GM21515 (cell line): ENCODE measurements at regions not wholly inside any gene's neighbourhood (a gene's known extent, or its start where the extent isn't known, plus 50 kb on each side); places are given as distances from the start of the nearest gene placed in this dataset.

Source experiments
- ATAC-seq: cut with Tn5 transposase; IDR thresholded peaks from one replicate; pipeline ENCODE4 v1.9.1; 2021; ENCODE audit not compliant: unreplicated experiment

DNA sequence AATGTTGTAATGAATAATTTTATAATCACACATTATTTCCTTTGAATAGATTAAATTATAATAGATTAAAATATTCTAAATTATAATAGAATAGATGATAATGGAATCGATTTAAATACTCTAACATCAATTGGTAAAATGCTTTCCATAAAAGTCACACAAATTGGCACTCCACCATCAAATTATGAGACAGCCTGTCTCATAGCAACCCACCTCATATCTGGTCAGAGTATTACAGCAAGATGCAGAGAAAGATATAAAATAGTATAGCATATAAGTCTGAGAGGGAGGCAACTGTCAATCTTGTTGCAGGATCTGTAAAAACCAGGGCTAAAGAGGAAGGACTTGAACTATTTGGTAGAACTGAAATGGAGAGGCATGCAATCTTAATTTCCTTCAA is 98.4 kb upstream of the NCKAP5 start:
- ATAC-seq, result no peak

DNA sequence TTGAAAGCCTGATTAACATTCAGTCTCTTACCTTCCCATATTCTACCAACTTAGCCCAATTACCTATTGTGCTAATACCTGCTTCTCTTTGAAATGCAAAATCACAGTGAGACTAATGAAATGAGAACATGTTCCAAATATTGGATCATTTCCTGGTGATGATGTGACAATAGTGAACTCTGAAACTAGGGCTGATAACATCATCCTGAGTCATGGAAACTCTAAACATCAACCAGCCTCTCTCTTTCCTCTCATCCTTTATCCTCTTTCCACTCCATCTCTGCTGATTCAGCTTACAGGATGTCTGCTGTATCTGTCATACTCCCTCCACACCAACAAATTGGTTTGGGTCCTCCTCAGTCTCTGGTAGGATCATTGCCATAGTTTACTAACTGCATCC is 98.8 kb upstream of the NCKAP5 start:
- ATAC-seq, result no peak

- no peak for ATAC-seq
Measured at GRCh38 chr2:133667968-133668367, 99.7 kb upstream of the NCKAP5 start.

- ATAC-seq, result no peak
Measured at GRCh38 chr2:133668547-133668946, 100.3 kb upstream of the NCKAP5 start.

DNA sequence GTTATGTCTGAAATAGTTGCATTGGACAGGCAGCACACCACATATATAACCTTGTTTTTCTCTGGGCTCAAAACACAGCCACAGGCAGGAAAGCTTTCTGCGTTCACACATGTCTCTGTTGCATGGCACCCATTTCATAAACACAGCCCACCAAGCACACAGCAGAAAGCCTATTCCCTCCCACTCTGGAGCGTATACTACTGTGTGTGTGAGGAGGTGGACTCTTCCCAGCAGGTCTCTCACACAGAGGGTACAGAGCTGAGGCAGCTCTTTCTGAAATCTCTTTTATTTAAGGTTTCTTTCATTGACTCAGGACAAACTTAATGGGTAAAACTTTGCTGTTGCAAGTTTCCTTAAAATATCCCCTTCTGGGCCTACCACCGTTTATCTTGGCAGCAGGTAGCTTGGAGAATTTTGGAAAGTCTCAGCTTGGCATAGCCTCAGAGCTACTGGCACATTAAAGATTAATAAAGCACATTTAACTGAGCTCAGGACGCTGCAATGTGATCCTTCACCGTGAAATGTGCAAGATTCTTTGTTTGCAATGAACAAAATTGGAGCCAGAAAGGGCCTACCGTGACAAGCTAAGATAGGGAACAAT is 105.1 kb upstream of the NCKAP5 start:
- no peak for ATAC-seq

DNA sequence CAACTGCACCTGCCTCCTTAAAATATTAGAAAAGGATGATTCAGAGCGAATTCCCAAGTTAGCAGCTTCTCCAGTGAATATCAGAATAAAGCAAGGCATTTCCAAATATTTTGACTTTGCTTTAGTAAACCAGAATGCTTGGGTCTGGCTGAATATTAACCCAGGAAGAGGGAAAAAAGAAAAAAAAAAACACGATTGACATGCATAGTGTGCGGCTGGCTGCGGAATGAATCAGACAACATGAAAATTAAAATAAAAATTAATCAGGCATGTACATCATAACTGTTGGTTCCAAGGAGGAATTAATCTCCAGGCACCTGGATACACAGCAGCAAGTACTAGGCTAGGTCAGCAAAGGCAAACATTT is 105.8 kb upstream of the NCKAP5 start:
- ATAC-seq, result no peak

- ATAC-seq, result no peak
Measured at GRCh38 chr2:133674433-133675331, 106.4 kb upstream of the NCKAP5 start.

DNA sequence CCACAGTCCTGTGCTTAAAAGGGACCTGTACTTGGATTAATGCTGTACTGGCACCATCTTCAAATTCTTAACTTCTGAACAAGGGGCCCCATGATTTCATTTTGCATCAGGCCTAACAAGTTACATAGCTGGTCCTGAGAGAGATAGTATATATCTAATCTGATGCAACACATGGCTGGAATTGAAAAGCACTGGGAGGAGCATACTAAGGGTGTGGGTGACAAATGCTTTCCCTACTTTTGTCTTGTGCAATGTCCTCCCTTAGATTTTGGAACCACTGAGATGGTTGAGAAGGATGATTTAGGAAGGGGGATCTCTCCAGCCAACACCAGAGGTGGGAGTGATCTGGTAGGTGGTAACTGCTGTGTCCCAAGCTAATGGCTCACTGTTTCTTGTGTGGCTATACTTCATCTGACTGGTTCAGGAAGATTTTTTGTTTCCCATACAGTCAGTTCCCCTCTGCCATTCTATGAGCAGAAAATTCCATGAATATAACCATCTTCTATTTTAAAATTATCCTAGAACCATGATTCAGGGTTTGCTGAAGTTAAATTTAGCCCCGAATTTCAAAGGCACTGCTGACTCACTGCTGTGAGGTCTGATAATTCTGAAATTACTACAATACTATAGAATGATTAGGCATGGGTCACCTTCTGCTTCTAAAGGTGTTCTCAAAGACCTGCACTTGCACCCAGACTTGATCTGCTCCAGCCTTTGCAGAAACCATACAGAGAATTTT is 108.3 kb upstream of the NCKAP5 start:
- ATAC-seq, result no peak

DNA sequence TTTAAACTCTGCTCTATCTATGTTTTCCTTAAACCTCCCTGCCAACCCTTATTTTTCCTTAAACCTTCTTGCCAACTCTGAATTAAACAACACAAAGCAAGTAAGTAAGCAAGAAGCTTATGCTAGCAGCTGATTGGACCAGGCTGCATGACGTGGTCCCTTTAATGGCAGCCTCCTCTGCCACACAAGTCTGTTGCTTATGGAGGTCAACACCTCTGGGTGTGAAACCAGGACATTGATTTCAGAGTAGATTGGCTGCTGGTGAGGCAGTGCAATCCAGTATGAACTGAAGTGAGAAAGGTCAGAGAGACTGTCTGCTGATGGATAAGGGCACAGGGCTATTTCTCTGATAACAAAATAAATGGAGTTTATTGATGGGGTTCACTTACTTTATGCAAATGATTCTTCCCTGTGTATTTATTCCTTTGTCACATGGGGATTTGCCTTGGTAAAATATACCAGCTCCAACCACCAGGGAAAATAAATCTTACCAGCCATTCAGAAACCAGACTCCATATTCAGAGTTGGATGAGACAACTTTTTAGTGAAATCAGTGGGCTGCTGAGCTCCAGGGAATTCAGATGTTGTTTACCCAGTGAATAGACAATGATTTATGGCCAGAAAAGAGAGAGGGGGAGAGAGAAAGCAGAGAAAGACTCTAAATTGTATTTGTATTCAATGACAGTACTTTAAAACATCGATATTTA is 112.2 kb upstream of the NCKAP5 start:
- no peak for ATAC-seq

- ATAC-seq, result no peak
Measured at GRCh38 chr2:133682347-133682746, 114.1 kb upstream of the NCKAP5 start.

- ATAC-seq, result no peak
Measured at GRCh38 chr2:133682906-133683305, 114.6 kb upstream of the NCKAP5 start.

GRCh38 chr2:133685636-133686215 is 117.5 kb upstream of the NCKAP5 start:
- ATAC-seq, result no peak

DNA sequence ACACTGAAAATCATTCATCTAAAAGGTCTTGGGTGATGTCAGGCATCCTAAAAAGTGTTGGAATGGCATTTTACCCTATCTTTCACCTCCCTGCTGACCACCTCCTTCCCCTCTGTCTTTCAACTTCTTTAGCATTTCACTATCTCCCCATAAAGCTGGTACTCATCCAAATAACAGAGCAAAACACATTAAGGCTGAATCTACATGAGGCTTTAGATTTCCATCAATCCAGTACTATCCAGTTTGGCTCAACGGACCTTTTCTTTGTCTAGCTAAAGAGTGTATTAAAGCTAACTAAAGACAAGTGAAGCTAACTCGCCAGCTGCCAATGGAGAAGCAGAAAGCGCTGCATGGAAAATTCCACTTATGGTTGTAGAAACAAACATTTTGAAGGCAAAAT is 122.5 kb upstream of the NCKAP5 start:
- no peak for ATAC-seq

- ATAC-seq, result no peak
Measured at GRCh38 chr2:133691336-133691735, 123.1 kb upstream of the NCKAP5 start.

GRCh38 chr2:133705287-133705686 is 137.0 kb upstream of the NCKAP5 start:
- no peak for ATAC-seq

DNA sequence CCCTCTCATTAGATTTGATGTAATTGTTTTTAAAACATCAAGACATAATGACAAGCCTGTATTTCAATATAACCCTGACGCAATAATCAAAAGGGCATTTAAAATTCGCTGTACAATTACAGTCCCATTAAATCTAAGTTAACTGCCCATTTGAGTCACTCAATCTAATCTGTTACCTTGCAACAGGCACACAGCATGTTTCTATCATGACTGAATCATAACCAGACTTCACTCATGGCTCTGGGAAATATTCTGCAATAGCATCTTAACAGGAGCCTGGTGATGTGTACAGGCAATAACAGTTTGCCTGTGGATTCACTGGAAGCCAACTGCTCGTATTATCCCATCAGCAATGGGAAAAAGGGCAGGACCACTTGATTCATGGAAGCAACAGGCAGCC is 142.3 kb upstream of the NCKAP5 start:
- no peak for ATAC-seq

DNA sequence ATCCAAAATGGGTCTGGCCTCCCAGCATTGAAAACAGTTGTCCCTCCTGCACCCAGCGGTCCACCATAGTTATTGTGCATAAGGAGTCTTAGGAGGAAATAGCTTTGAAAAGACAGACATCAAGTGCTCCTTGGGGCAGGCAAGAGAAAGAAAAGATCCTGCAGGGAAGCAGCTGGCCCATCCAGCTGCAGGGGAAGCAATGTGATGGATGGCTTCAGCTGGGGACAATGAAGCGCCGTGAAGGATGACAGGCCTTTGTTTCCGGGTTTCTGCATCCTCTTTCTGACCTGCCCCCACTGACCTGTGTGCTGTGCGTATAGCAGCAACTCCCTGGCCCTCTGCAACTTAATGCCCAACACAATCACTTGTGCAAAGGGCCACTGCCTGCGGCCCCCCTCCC is 142.9 kb upstream of the NCKAP5 start:
- no peak for ATAC-seq

GRCh38 chr2:133711806-133712205 is 143.5 kb upstream of the NCKAP5 start:
- ATAC-seq, result no peak

DNA sequence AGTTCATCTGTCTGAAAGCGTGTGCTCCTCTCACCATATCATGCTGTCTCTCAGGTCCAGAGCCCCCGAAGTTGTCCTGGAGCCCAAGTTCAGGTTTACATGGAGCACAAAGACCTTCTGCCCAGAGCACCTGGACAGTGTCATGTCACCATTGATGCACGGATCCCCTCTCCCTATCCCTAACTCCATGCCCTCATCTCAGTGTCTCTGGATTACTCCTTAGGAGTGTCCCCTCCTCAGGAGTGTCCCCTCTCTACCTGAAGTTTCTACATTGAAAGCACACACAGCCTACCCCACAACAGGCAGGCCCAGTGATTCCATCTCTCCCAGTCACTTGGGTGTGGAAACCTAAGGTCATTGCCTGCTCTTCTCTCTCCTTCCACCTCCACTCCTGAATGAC is 144.1 kb upstream of the NCKAP5 start:
- ATAC-seq, result no peak

DNA sequence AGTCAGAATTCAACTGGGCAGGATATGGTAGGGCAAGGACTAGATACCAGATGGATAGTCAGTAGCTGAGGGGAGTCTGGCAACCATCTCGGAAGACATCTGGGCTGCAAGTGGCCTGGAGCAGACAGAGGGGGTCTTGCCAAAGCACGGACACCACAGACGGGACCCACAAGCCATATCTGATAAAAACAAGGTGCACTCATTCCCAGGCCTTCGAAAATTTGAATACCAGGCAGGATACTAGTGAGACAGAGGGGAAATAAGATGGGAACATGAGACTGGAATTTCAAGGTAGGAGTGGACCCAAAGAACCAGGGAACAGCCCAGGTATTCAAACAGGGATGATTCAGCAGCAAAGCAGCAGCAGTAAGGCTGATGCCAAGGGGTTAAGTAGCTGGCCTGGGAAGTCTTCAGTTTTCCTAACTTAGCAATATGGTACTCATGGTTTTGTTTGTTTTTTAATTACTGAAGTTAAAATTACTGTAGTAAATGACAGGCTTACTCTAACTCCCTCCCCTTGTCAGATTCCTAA is 144.9 kb upstream of the NCKAP5 start:
- no peak for ATAC-seq

- ATAC-seq, result no peak
Measured at GRCh38 chr2:133716166-133716565, 147.9 kb upstream of the NCKAP5 start.
